ENCODE measurements at regions not wholly inside any gene's neighbourhood (a gene's known extent, or its start where the extent isn't known, plus 50 kb on each side); places are given as distances from the start of the nearest gene placed in this dataset.
"Not testable (repeated sequence)": the region's sequence is repeated elsewhere in the genome, so short reads cannot be mapped to it uniquely, and the experiment has no call there.

DNA sequence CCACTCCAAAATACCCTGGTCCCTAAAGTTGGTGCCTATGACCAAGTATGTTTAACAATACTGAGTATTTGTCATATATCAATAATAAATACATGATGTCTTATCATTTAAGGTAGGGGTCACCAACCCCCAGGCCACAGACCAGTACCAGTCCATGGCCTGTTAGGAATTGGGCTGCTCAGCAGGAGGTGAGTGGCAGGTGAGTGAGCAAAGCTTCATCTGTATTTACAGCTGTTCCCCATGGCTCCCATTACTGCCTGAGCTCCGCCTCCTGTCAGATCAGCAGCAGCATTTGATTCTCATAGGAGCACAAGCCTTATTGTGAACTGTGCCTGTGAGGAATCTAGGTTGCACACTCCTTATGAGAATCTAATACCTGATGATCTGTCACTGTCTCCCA lies 126.2 kb downstream of the HNRNPD start:
- DNase-seq (ENCODE audit: unreplicated experiment): no peak
- Mint-ChIP-seq H3K4me3 (ENCODE audit: unreplicated experiment) (no peak overlapping the region), H3K36me3 (ENCODE audit: insufficient read depth, unreplicated experiment) (no peaks in the 10 kb centered on the region), H3K4me1 (ENCODE audit: insufficient read depth, unreplicated experiment) (peaks cover 14% of the 10 kb centered on the region), H3K9me3 (ENCODE audit: unreplicated experiment) (no peaks in the 10 kb centered on the region), H3K27ac (ENCODE audit: low read depth, unreplicated experiment) (no peak overlapping the region), H3K27me3 (ENCODE audit: insufficient read depth, unreplicated experiment) (no peaks in the 10 kb centered on the region)
- intact Hi-C loops (cut with micrococcal nuclease): loop anchor here (1.0 kb wide), 1 partner anchor 20 kb away; no protein-coding TSS in a partner anchor
- POLR2A ChIA-PET: no interaction called here
- no TSS peak for BruUV-seq (replicated peaks)
- CTCF ChIA-PET: interaction anchor here (2.9 kb wide), 1 partner anchor 21 kb away, joined by 13 read pairs; no protein-coding TSS in a partner anchor
- TF ChIP-seq, protein P1, sequence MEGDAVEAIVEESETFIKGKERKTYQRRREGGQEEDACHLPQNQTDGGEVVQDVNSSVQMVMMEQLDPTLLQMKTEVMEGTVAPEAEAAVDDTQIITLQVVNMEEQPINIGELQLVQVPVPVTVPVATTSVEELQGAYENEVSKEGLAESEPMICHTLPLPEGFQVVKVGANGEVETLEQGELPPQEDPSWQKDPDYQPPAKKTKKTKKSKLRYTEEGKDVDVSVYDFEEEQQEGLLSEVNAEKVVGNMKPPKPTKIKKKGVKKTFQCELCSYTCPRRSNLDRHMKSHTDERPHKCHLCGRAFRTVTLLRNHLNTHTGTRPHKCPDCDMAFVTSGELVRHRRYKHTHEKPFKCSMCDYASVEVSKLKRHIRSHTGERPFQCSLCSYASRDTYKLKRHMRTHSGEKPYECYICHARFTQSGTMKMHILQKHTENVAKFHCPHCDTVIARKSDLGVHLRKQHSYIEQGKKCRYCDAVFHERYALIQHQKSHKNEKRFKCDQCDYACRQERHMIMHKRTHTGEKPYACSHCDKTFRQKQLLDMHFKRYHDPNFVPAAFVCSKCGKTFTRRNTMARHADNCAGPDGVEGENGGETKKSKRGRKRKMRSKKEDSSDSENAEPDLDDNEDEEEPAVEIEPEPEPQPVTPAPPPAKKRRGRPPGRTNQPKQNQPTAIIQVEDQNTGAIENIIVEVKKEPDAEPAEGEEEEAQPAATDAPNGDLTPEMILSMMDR (IDR thresholded peaks at IDR 0.05; ENCODE audit: unreplicated experiment): no peak

DNA sequence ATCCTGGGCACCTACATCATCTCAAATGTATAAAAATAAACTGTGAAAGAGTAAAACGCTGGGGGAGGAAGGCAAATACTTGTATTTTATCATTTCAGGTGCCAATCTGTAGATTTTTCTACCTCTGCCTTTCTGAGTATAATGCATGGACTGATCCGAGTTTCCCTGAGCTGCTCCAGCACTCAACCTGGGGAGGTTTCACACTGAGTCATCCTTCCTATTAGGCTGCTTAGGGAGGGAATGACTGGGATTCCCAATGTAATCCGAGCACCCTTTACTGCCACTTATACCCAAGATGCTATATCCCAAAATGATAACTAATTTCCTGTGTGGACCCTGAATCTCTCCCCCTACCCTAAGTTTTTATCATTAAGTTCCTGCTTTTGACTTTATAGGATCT lies 126.6 kb downstream of the HNRNPD start:
- no TSS peak for BruUV-seq (replicated peaks)
- POLR2A ChIA-PET: no interaction called here
- no peaks in the 10 kb centered on the region for H3K36me3 Mint-ChIP-seq (ENCODE audit: insufficient read depth, unreplicated experiment)

DNA sequence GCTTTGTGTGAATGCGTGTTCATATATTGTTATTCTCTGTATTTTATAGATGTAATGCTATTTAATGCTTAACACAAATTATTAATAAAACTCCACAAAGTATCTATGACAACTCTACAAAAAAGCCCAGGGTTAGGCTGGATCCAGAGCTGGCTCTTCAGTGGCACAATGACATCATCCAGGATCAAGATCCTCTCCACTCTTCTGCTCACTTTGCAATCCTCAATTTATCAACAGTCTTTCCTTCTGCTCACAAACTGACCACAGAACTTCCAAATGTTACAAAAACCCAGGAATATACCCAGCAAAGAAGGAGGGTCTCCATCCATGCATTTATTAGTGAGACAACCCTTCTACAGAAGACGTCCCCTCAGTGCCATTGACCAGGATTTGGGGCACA lies 132.3 kb downstream of the HNRNPD start:
- TF ChIP-seq, protein P1 (IDR thresholded peaks at IDR 0.05; ENCODE audit: unreplicated experiment): no peak
- H3K36me3 Mint-ChIP-seq (ENCODE audit: insufficient read depth, unreplicated experiment): no peaks in the 10 kb centered on the region
- BruUV-seq (replicated peaks): no TSS peak
- no peak overlapping the region for H3K4me3 Mint-ChIP-seq (ENCODE audit: unreplicated experiment)
- intact Hi-C loops (cut with micrococcal nuclease): no loop called here
- H3K27me3 Mint-ChIP-seq (ENCODE audit: insufficient read depth, unreplicated experiment): peaks cover 13% of the 10 kb centered on the region
- peaks cover 5% of the 10 kb centered on the region for H3K4me1 Mint-ChIP-seq (ENCODE audit: insufficient read depth, unreplicated experiment)
- CTCF ChIA-PET: no interaction called here
- H3K27ac Mint-ChIP-seq (ENCODE audit: low read depth, unreplicated experiment): no peak overlapping the region
- H3K9me3 Mint-ChIP-seq (ENCODE audit: unreplicated experiment): peaks cover 3% of the 10 kb centered on the region
- DNase-seq (ENCODE audit: unreplicated experiment): no peak
- POLR2A ChIA-PET: no interaction called here

More for the DNA sequence above, 126.6 kb downstream of the HNRNPD start:
- intact Hi-C loops (cut with micrococcal nuclease): no loop called here
- no peak overlapping the region for H3K4me3 Mint-ChIP-seq (ENCODE audit: unreplicated experiment)
- DNase-seq (ENCODE audit: unreplicated experiment): peak; percentile 36
- TF ChIP-seq, protein P1 (IDR thresholded peaks at IDR 0.05; ENCODE audit: unreplicated experiment): no peak
- no peaks in the 10 kb centered on the region for H3K9me3 Mint-ChIP-seq (ENCODE audit: unreplicated experiment)
- no peaks in the 10 kb centered on the region for H3K27me3 Mint-ChIP-seq (ENCODE audit: insufficient read depth, unreplicated experiment)
- H3K27ac Mint-ChIP-seq (ENCODE audit: low read depth, unreplicated experiment): no peak overlapping the region
- peaks cover 14% of the 10 kb centered on the region for H3K4me1 Mint-ChIP-seq (ENCODE audit: insufficient read depth, unreplicated experiment)
- CTCF ChIA-PET: interaction anchor here (2.9 kb wide), 1 partner anchor 22 kb away, joined by 13 read pairs; no protein-coding TSS in a partner anchor

DNA sequence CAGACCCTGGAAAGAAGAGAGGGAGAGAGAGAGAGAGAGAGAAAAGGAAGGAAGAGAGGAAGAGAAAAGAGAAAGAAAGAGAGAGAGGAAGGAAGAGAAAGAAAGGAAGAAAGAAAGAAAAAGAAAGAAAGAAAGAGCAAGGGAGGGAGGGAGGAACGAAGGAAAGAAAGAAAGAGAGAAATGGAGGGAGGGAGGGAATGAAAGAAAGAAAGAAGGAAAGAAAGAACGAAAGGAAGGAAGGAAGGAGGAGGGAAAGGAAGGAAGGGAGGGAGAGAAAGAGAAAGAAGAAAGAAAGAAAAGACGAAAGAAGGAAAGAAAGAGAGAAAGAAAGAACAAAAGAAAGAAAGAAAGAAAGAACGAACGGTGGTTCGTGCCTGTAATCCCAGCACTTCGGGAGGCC lies 133.4 kb downstream of the HNRNPD start:
- DNase-seq (ENCODE audit: unreplicated experiment): no peak
- no peak overlapping the region for H3K4me3 Mint-ChIP-seq (ENCODE audit: unreplicated experiment)
- ChIA-PET CTCF (interaction anchor here (0.7 kb wide), 1 partner anchor 11 kb away, joined by 3 read pairs; no protein-coding TSS in a partner anchor), POLR2A (no interaction called here)
- peaks cover 13% of the 10 kb centered on the region for H3K27me3 Mint-ChIP-seq (ENCODE audit: insufficient read depth, unreplicated experiment)
- intact Hi-C loops (cut with micrococcal nuclease): no loop called here
- no peaks in the 10 kb centered on the region for H3K36me3 Mint-ChIP-seq (ENCODE audit: insufficient read depth, unreplicated experiment)
- TF ChIP-seq, protein P1 (IDR thresholded peaks at IDR 0.05; ENCODE audit: unreplicated experiment): no peak
- peaks cover 5% of the 10 kb centered on the region for H3K4me1 Mint-ChIP-seq (ENCODE audit: insufficient read depth, unreplicated experiment)
- H3K9me3 Mint-ChIP-seq (ENCODE audit: unreplicated experiment): peaks cover 7% of the 10 kb centered on the region
- BruUV-seq (replicated peaks): no TSS peak
- H3K27ac Mint-ChIP-seq (ENCODE audit: low read depth, unreplicated experiment): no peak overlapping the region

DNA sequence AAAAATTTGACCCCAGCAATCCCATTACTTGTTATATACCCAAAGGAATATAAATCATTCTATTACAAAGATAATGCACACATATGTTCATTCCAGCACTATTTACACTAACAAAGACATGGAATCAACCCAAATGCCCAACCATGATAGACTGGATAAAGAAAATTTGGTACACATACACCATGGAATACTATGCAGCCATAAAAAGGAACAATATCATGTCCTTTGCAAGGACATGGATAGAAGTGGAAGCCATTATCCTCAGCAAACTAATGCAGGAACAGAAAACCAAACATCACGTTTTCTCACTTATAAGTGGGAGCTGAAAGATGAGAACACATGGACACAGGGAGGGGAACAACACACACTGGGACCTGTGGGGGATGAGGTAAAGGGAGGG lies 136.6 kb downstream of the HNRNPD start:
- CTCF ChIA-PET; BruUV-seq (replicated peaks); intact Hi-C loops (cut with micrococcal nuclease); H3K4me1 Mint-ChIP-seq (ENCODE audit: insufficient read depth, unreplicated experiment); H3K36me3 Mint-ChIP-seq (ENCODE audit: insufficient read depth, unreplicated experiment); DNase-seq (ENCODE audit: unreplicated experiment); H3K4me3 Mint-ChIP-seq (ENCODE audit: unreplicated experiment); H3K27ac Mint-ChIP-seq (ENCODE audit: low read depth, unreplicated experiment); H3K9me3 Mint-ChIP-seq (ENCODE audit: unreplicated experiment); POLR2A ChIA-PET: not testable (repeated sequence)
- peaks cover 13% of the 10 kb centered on the region for H3K27me3 Mint-ChIP-seq (ENCODE audit: insufficient read depth, unreplicated experiment)
